Smooth muscle cell (in vitro differentiated cells): ENCODE measurements at regions not wholly inside any gene's neighbourhood (a gene's known extent, or its start where the extent isn't known, plus 50 kb on each side); places are given as distances from the start of the nearest gene placed in this dataset.

Experiments
- DNase-seq: peaks from one replicate; lab custom pipeline; 2025; ENCODE audit not compliant: unreplicated experiment; lab: John Stamatoyannopoulos, UW
- H2AFZ ChIP-seq: fragments of 200-600 bp; sonication (generic); 2 replicates; pipeline ENCODE4 v1.6.0; 2016; ENCODE audit warnings: antibody characterized with exemption, low read depth, mild to moderate bottlenecking
- H3F3A ChIP-seq: fragments of 200-600 bp; sonication (generic); 2 replicates; pipeline ENCODE4 v1.6.0; 2017; ENCODE audit warnings: antibody characterized with exemption, low read depth
- H3K27ac ChIP-seq: fragments of 200-600 bp; sonication (generic); 2 replicates; pipeline ENCODE4 v1.5.1; 2016; ENCODE audit warnings: low read depth, mild to moderate bottlenecking
- H3K27me3 ChIP-seq: fragments of 200-600 bp; sonication (generic); 2 replicates; pipeline ENCODE4 v1.6.1; 2016; ENCODE audit warnings: low read depth, mild to moderate bottlenecking
- H3K36me3 ChIP-seq: fragments of 200-600 bp; sonication (generic); 2 replicates; pipeline ENCODE4 v1.5.1; 2016; ENCODE audit warnings: low read depth
- H3K4me1 ChIP-seq: fragments of 200-600 bp; sonication (generic); 2 replicates; pipeline ENCODE4 v1.5.1; 2016; ENCODE audit warnings: low read depth
- H3K4me2 ChIP-seq: fragments of 200-600 bp; sonication (generic); 2 replicates; pipeline ENCODE4 v1.6.0; 2016; ENCODE audit warnings: mild to moderate bottlenecking
- H3K4me3 ChIP-seq: fragments of 200-600 bp; sonication (generic); 2 replicates; pipeline ENCODE4 v1.5.1; 2016; ENCODE audit warnings: mild to moderate bottlenecking
- H3K79me2 ChIP-seq: fragments of 200-600 bp; sonication (generic); 2 replicates; pipeline ENCODE4 v1.6.0; 2016; ENCODE audit warnings: low read depth, mild to moderate bottlenecking
- H3K9ac ChIP-seq: fragments of 200-600 bp; sonication (generic); 2 replicates; pipeline ENCODE4 v1.6.0; 2016; ENCODE audit warnings: low read depth
- H3K9me3 ChIP-seq: fragments of 200-600 bp; sonication (generic); replicated peaks from 2 replicates; pipeline ENCODE4 v1.5.1; 2016; ENCODE audit warnings: low read depth
- H4K20me1 ChIP-seq: fragments of 200-600 bp; sonication (generic); 2 replicates; pipeline ENCODE4 v1.6.0; 2016; ENCODE audit warnings: low read depth
- CTCF ChIP-seq: fragments of 200-600 bp; sonication (generic); IDR thresholded peaks from 2 replicates; pipeline ENCODE4 v1.5.1; 2017; ENCODE audit warnings: borderline replicate concordance, mild to moderate bottlenecking, antibody characterized with exemption; ENCODE audit not compliant: insufficient read depth, poor library complexity, severe bottlenecking
- WGBS: methylation state at CpG from one replicate; pipeline ENCODE4 v1.1.7; 2016; ENCODE audit warnings: low lambda C conversion rate; 5-methylcytosine and 5-hydroxymethylcytosine counted together

DNA sequence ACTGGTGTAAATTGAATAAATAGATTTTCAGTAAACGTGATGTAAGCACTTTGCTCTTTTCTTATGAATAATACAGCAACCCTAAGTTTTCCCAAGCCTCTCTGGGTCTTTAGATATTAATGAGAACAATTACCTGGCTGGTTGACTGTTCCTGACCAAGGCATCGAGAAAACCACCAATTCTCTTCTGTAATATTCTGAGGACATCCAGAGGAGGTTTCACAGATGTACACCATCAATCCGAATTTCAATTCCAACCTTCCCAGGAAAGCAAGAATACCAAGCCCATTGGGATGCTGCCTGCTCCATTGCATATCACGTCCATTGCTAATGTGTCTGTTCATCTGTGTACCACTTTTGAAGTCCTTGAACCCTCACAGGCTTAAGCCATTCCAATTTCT is 571.8 kb downstream of the NUP35 start:
- Histone ChIP-seq H3K9me3 (no peaks in the 10 kb centered on the region), H3K4me2 (no peak overlapping the region), H3F3A (no peaks in the 10 kb centered on the region), H4K20me1 (no peaks in the 10 kb centered on the region), H3K79me2 (no peaks in the 10 kb centered on the region), H3K4me1 (no peaks in the 10 kb centered on the region), H2AFZ (no peak overlapping the region), H3K27me3 (no peaks in the 10 kb centered on the region), H3K36me3 (no peaks in the 10 kb centered on the region), H3K9ac (no peak overlapping the region), H3K27ac (no peak overlapping the region), H3K4me3 (no peak overlapping the region)
- DNase-seq = no peak
- WGBS = 70% methylated on average over 4 of the region's 4 CpGs
- TF ChIP-seq CTCF = no peak

GRCh38 chr2:183709829-183710228 is 585.6 kb downstream of the NUP35 start:
- H3K27ac ChIP-seq = no peak overlapping the region
- H3K36me3 ChIP-seq = no peaks in the 10 kb centered on the region
- no peaks in the 10 kb centered on the region for H3K27me3 ChIP-seq
- TF ChIP-seq CTCF = no peak
- no peaks in the 10 kb centered on the region for H3F3A ChIP-seq
- H3K79me2 ChIP-seq = no peaks in the 10 kb centered on the region
- H3K9me3 ChIP-seq = no peaks in the 10 kb centered on the region
- H3K4me3 ChIP-seq = no peak overlapping the region
- no peaks in the 10 kb centered on the region for H4K20me1 ChIP-seq
- no peak for DNase-seq
- H3K4me2 ChIP-seq = no peak overlapping the region
- H3K9ac ChIP-seq = no peak overlapping the region
- H2AFZ ChIP-seq = no peak overlapping the region
- WGBS = 85% methylated on average over 1 of the region's 1 CpG
- no peaks in the 10 kb centered on the region for H3K4me1 ChIP-seq

GRCh38 chr2:183718246-183718645 is 594.0 kb downstream of the NUP35 start:
- Histone ChIP-seq H3K4me1 (no peaks in the 10 kb centered on the region), H2AFZ (no peak overlapping the region), H3K27ac (no peak overlapping the region), H3K27me3 (no peaks in the 10 kb centered on the region), H3F3A (no peaks in the 10 kb centered on the region), H3K79me2 (no peaks in the 10 kb centered on the region), H3K4me3 (no peak overlapping the region), H3K9ac (no peak overlapping the region), H4K20me1 (no peaks in the 10 kb centered on the region), H3K9me3 (no peaks in the 10 kb centered on the region), H3K4me2 (no peak overlapping the region), H3K36me3 (no peaks in the 10 kb centered on the region)
- DNase-seq = no peak
- WGBS = 80% methylated on average over 3 of the region's 3 CpGs
- no peak for TF ChIP-seq CTCF

GRCh38 chr2:183723278-183723677 is 599.0 kb downstream of the NUP35 start:
- Histone ChIP-seq H2AFZ (no peak overlapping the region), H3K4me1 (no peaks in the 10 kb centered on the region), H3K9ac (no peak overlapping the region), H3K27ac (no peak overlapping the region), H3K9me3 (no peaks in the 10 kb centered on the region), H3K27me3 (no peaks in the 10 kb centered on the region), H4K20me1 (no peaks in the 10 kb centered on the region), H3K4me2 (no peak overlapping the region), H3F3A (no peaks in the 10 kb centered on the region), H3K36me3 (no peaks in the 10 kb centered on the region), H3K79me2 (no peaks in the 10 kb centered on the region), H3K4me3 (no peak overlapping the region)
- TF ChIP-seq CTCF = no peak
- 92% methylated on average over 2 of the region's 2 CpGs for WGBS
- DNase-seq = no peak
